KBM-7 (cell line): ENCODE measurements at regions not wholly inside any gene's neighbourhood (a gene's known extent, or its start where the extent isn't known, plus 50 kb on each side); places are given as distances from the start of the nearest gene placed in this dataset.
"Not testable (repeated sequence)": the region's sequence is repeated elsewhere in the genome, so short reads cannot be mapped to it uniquely, and the experiment has no call there.

Experiments
- DNase-seq: peaks from one replicate; pipeline ENCODE4 v3.0.0-alpha.2; 2015
- in situ Hi-C: fragments of 300-500 bp; cut with MboI; formaldehyde crosslinking; loops from 2 replicates; pipeline ENCODE4 v1.14.3; 2020; ENCODE audit warnings: low sequenced_read_pairs, low pct_unique_long_range_greater_than_20kb, mixed read lengths

- in situ Hi-C loops = no loop called here
These were observed 270.5 kb upstream of the P2RY1 start for GRCh38 chr3:152564459-152564858.

GRCh38 chr3:152574461-152575079 is 260.4 kb upstream of the P2RY1 start:
- peak; percentile 67 for DNase-seq
- in situ Hi-C loops = no loop called here

More at GRCh38 chr3:152564459-152564858, 270.5 kb upstream of the P2RY1 start:
- no peak for DNase-seq

- in situ Hi-C loops = no loop called here
These were observed 256.2 kb upstream of the P2RY1 start for GRCh38 chr3:152578769-152579168.

GRCh38 chr3:152581951-152582350 is 253.0 kb upstream of the P2RY1 start:
- in situ Hi-C loops = no loop called here
- DNase-seq = no peak

More at GRCh38 chr3:152578769-152579168, 256.2 kb upstream of the P2RY1 start:
- DNase-seq = no peak

- in situ Hi-C loops = no loop called here
- no peak for DNase-seq
These were observed 251.0 kb upstream of the P2RY1 start for GRCh38 chr3:152583963-152584362.

GRCh38 chr3:152586974-152587373 is 248.0 kb upstream of the P2RY1 start:
- in situ Hi-C loops = no loop called here
- no peak for DNase-seq

- no peak for DNase-seq
- in situ Hi-C loops = no loop called here
These were observed 247.1 kb upstream of the P2RY1 start for GRCh38 chr3:152587861-152588260.

GRCh38 chr3:152589644-152590043 is 245.3 kb upstream of the P2RY1 start:
- peak; percentile 42 for DNase-seq
- in situ Hi-C loops = no loop called here

- DNase-seq = peak; percentile 16
- in situ Hi-C loops = no loop called here
These were observed 243.4 kb upstream of the P2RY1 start for GRCh38 chr3:152591515-152591914.

GRCh38 chr3:152593242-152593641 is 241.7 kb upstream of the P2RY1 start:
- no peak for DNase-seq
- in situ Hi-C loops = no loop called here

- DNase-seq = peak; percentile 96
These were observed 238.7 kb upstream of the P2RY1 start for GRCh38 chr3:152595975-152596821.

GRCh38 chr3:152596832-152597231 is 238.1 kb upstream of the P2RY1 start:
- DNase-seq, in situ Hi-C loops: not testable (repeated sequence)

More at GRCh38 chr3:152595975-152596821, 238.7 kb upstream of the P2RY1 start:
- in situ Hi-C loops = no loop called here

GRCh38 chr3:152606146-152606545 is 228.8 kb upstream of the P2RY1 start:
- in situ Hi-C loops = no loop called here
- no peak for DNase-seq

GRCh38 chr3:152607179-152607578 is 227.8 kb upstream of the P2RY1 start:
- no peak for DNase-seq
- in situ Hi-C loops = no loop called here

GRCh38 chr3:152608696-152609594 is 226.0 kb upstream of the P2RY1 start:
- in situ Hi-C loops = no loop called here

GRCh38 chr3:152609891-152610290 is 225.0 kb upstream of the P2RY1 start:
- in situ Hi-C loops = no loop called here
- no peak for DNase-seq

More at GRCh38 chr3:152608696-152609594, 226.0 kb upstream of the P2RY1 start:
- DNase-seq = no peak

- DNase-seq = no peak
- in situ Hi-C loops = no loop called here
These were observed 224.3 kb upstream of the P2RY1 start for GRCh38 chr3:152610622-152611021.

GRCh38 chr3:152611905-152612304 is 223.0 kb upstream of the P2RY1 start:
- DNase-seq = no peak
- in situ Hi-C loops = no loop called here

GRCh38 chr3:152613851-152614250 is 221.1 kb upstream of the P2RY1 start:
- in situ Hi-C loops = no loop called here
- no peak for DNase-seq
